ENCODE measurements at regions not wholly inside any gene's neighbourhood (a gene's known extent, or its start where the extent isn't known, plus 50 kb on each side); places are given as distances from the start of the nearest gene placed in this dataset.

DNA sequence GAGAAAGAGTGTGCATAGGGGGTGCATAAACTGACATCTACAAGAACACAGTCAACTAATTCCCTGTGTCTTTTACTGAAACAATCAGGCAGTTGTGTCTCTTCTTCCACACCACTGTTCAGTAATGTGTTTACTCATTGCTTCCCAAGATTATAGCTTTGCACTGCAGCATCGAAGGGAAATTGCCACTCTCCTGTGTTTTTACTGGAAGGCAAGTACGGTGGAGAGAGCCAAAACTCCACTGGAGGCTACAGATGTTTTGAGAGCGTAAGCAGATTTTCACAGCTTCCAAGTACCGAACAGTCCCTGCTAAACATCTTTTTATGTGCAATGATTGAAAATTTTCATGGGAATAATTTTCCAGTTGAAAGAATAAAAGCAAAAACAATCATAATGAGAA, 510.5 kb upstream of the AKR1E2 start:
- TF ChIP-seq POLR2A (IDR thresholded peaks at IDR 0.05; ENCODE audit: low read depth, low read length) (no peak), JUN (IDR thresholded peaks at IDR 0.05; ENCODE audit: borderline replicate concordance, insufficient read depth, insufficient read length, low read depth) (no peak), CTCF (IDR thresholded peaks at IDR 0.05; ENCODE audit: extremely low read depth in 1 of 2, insufficient read depth in 1 of 2, low read depth in 1 of 2, low read length in 2 of 2) (no peak), MYC (IDR thresholded peaks at IDR 0.05; ENCODE audit: low read depth, low read length) (no peak)
